H1 (cell line): ENCODE measurements at regions not wholly inside any gene's neighbourhood (a gene's known extent, or its start where the extent isn't known, plus 50 kb on each side); places are given as distances from the start of the nearest gene placed in this dataset.

Experiments used
- CHD1 ChIP-seq: IDR thresholded peaks from 2 replicates; pipeline ENCODE4 v1.6.1; 2012; ENCODE audit warnings: low read depth, low read length, improper control_type of control experiment
- HDAC6 ChIP-seq: IDR thresholded peaks from one replicate; pipeline ENCODE4 v1.7.1; 2012; ENCODE audit warnings: low read depth, mild to moderate bottlenecking, inconsistent platforms, low read length, moderate library complexity
- TF ChIP-seq, protein P1 (sequence below): IDR thresholded peaks from 2 replicates; pipeline ENCODE4 v1.6.1; 2012; ENCODE audit warnings: low read length, inconsistent platforms

DNA sequence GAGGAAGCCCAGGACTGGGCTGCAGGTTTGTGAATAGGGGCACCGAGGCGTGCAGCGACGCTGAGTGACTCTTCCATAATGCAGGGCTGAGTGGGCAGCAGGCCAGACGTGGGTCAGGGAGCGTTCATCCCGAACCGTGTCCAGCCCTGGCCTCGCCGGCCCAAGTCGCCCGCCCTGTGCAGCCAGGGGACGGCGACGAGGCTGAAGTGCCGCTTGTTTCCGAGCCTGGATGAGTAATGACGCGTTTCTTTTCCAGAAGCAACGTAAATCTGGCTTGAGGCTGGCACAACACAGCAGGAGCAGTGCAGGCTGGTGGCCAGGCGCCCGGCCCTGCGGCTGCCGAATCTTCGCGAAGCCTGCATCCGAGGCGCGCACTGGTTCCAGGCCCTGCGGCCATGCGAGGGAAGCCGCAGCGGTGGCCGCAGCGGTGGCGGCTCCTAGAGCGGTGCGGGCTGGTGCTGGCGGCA is 74.0 kb upstream of the SEC61G start (continued):
- TF ChIP-seq, protein P1, sequence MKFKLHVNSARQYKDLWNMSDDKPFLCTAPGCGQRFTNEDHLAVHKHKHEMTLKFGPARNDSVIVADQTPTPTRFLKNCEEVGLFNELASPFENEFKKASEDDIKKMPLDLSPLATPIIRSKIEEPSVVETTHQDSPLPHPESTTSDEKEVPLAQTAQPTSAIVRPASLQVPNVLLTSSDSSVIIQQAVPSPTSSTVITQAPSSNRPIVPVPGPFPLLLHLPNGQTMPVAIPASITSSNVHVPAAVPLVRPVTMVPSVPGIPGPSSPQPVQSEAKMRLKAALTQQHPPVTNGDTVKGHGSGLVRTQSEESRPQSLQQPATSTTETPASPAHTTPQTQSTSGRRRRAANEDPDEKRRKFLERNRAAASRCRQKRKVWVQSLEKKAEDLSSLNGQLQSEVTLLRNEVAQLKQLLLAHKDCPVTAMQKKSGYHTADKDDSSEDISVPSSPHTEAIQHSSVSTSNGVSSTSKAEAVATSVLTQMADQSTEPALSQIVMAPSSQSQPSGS, result no peak
- TF ChIP-seq CHD1 (no peak), HDAC6 (no peak)
